GM18870 (cell line): ENCODE measurements at regions not wholly inside any gene's neighbourhood (a gene's known extent, or its start where the extent isn't known, plus 50 kb on each side); places are given as distances from the start of the nearest gene placed in this dataset.

Experiments used
- ATAC-seq: cut with Tn5 transposase; IDR thresholded peaks from one replicate; pipeline ENCODE4 v1.9.1; 2021; ENCODE audit warnings: moderate library complexity; ENCODE audit not compliant: unreplicated experiment

- no peak for ATAC-seq
Measured at GRCh38 chr11:107222431-107222830, 204.2 kb upstream of the GUCY1A2 start.

- ATAC-seq, result no peak
Measured at GRCh38 chr11:107221748-107222285, 203.5 kb upstream of the GUCY1A2 start.

- no peak for ATAC-seq
Measured at GRCh38 chr11:107218123-107219013, 200.1 kb upstream of the GUCY1A2 start.

- no peak for ATAC-seq
Measured at GRCh38 chr11:107217444-107217843, 199.2 kb upstream of the GUCY1A2 start.

- ATAC-seq, result no peak
Measured at GRCh38 chr11:107215010-107215409, 196.7 kb upstream of the GUCY1A2 start.

- no peak for ATAC-seq
Measured at GRCh38 chr11:107203656-107204055, 185.4 kb upstream of the GUCY1A2 start.

GRCh38 chr11:107202241-107202640 lies 184.0 kb upstream of the GUCY1A2 start:
- ATAC-seq, result no peak

- ATAC-seq, result no peak
Measured at GRCh38 chr11:107198490-107199007, 180.3 kb upstream of the GUCY1A2 start.

GRCh38 chr11:107197932-107198331 lies 179.7 kb upstream of the GUCY1A2 start:
- ATAC-seq, result no peak

GRCh38 chr11:107196732-107197131 lies 178.5 kb upstream of the GUCY1A2 start:
- ATAC-seq, result no peak

- ATAC-seq, result no peak
Measured at GRCh38 chr11:107184986-107185385, 166.7 kb upstream of the GUCY1A2 start.

GRCh38 chr11:107183953-107184352 lies 165.7 kb upstream of the GUCY1A2 start:
- no peak for ATAC-seq

- no peak for ATAC-seq
Measured at GRCh38 chr11:107182978-107183377, 164.7 kb upstream of the GUCY1A2 start.

- no peak for ATAC-seq
Measured at GRCh38 chr11:107180236-107180635, 162.0 kb upstream of the GUCY1A2 start.

- ATAC-seq, result no peak
Measured at GRCh38 chr11:107179829-107180228, 161.6 kb upstream of the GUCY1A2 start.

GRCh38 chr11:107177106-107177477 lies 158.8 kb upstream of the GUCY1A2 start:
- ATAC-seq, result no peak

- no peak for ATAC-seq
Measured at GRCh38 chr11:107176148-107177105, 158.2 kb upstream of the GUCY1A2 start.

- ATAC-seq, result no peak
Measured at GRCh38 chr11:107174856-107175255, 156.6 kb upstream of the GUCY1A2 start.

- ATAC-seq, result no peak
Measured at GRCh38 chr11:107172996-107173395, 154.7 kb upstream of the GUCY1A2 start.

GRCh38 chr11:107157809-107158187 lies 139.5 kb upstream of the GUCY1A2 start:
- no peak for ATAC-seq

GRCh38 chr11:107157146-107157808 lies 139.0 kb upstream of the GUCY1A2 start:
- no peak for ATAC-seq
